ENCODE measurements at regions not wholly inside any gene's neighbourhood (a gene's known extent, or its start where the extent isn't known, plus 50 kb on each side); places are given as distances from the start of the nearest gene placed in this dataset.

GRCh38 chr1:222240536-222241181, 307.2 kb downstream of the HHIPL2 start:
- DNase-seq (ENCODE audit: low read depth) = no peak

- no peak for DNase-seq (ENCODE audit: low read depth)
Measured at GRCh38 chr1:222239130-222239529, 308.8 kb downstream of the HHIPL2 start.

DNA sequence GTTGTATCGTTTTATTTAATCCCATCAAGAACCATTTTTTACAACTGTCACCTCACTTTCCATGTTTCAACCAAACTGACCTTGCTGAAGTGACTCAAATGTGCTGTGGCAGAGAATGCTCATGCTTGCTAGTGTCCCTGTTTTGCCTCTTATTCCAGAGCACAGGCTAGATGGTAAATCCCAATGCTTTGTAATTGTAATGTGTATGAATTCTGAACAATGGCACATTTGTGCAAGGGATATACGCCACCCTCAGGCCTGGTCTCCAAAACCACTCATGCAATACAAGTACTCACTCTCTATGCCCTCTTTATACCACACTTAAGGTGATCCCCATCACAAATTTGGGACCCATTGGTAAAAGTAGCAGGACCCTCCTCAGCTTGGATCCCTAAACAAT, 313.6 kb downstream of the HHIPL2 start:
- DNase-seq (ENCODE audit: low read depth) = no peak

DNA sequence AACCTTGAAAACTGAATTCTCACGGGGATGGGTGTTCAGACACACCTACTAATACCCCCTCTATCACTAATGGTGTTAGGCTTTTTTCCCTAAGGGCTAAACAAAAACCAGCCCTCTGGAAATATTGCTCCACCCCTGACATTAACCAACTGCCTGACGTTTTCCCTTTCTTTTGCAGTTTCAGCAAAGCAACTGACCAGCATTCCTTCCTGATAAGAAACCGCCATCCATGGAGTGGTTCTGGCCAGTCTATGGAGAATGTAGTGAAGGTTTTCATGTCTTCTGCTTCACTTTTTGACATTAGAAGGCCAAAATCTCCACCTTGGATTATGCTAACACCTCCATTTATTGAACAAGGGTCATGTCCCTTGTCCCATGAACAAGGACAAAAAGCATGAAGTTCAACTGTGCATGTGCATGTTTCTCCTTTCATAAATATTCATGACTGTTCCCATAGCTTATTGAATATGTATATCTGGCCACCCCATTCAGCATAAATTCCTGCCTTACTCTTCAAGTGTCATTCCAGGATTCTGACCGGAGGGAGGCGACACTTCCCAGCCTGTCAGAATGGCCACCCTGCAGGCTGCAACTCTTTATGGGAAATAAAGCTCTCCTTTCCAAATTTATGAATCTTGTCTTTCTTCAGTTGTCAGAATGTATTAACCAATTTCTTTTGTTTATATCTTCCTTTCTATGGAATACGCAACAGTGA, 314.3 kb downstream of the HHIPL2 start:
- DNase-seq (ENCODE audit: low read depth) = no peak

GRCh38 chr1:222232842-222233241, 315.1 kb downstream of the HHIPL2 start:
- no peak for DNase-seq (ENCODE audit: low read depth)

- no peak for DNase-seq (ENCODE audit: low read depth)
Measured at GRCh38 chr1:222229672-222230312, 318.1 kb downstream of the HHIPL2 start.

DNA sequence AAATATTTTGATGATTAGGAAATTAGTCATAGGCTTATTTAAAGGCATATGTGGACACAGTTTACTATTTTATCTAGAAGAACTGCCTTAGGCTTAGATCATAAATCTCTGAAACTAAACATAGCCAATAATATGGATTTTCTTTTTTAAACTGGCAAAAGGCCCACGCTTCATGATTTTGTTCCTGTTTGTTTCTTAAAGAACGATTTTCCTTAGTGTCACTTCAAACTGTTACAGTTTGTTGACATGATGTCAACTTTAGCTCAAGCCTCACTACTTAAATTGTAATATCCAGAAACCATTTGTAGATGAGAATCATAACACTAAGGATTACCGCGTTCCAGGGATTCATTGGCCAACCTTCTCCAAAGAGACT, 322.6 kb downstream of the HHIPL2 start:
- no peak for DNase-seq (ENCODE audit: low read depth)

GRCh38 chr1:222224636-222225315, 323.1 kb downstream of the HHIPL2 start:
- DNase-seq (ENCODE audit: low read depth) = no peak

DNA sequence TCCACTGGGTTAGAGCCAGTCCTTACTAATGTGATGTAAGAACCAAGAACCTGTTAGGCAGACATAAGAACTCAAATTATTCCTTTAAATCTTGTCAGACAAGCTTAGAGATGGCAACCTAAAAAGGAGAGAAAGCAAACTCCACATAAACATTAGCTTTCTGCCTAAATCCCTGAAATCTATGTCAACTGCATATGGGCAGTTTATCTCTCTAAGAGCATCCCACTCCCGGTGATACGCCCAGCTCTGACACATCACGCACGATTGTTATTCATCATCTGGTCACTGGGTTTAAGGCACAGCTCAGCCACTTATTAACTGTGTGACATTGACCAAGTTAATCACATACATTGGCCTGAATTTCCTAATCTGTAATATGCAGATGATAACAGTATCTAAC, 323.7 kb downstream of the HHIPL2 start:
- DNase-seq (ENCODE audit: low read depth) = no peak

DNA sequence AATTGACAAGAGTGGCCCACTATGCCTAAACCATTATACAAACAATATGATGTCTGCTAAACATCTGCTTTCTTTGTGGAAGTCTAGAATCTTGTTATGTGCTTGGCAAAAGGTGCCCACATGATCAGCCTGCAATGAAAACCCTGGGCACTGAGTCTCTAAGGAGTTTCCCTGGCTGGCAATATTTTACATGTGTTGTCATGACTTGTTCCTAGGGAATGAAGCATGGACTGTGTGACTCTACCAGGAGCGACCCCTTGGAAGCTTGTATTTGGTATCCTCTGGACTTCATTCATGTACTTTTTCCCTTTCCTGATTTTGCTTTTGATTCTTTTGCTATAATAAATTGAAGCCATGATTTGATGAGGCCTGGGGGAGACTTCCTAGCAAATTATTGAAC, 324.9 kb downstream of the HHIPL2 start:
- no peak for DNase-seq (ENCODE audit: low read depth)

DNA sequence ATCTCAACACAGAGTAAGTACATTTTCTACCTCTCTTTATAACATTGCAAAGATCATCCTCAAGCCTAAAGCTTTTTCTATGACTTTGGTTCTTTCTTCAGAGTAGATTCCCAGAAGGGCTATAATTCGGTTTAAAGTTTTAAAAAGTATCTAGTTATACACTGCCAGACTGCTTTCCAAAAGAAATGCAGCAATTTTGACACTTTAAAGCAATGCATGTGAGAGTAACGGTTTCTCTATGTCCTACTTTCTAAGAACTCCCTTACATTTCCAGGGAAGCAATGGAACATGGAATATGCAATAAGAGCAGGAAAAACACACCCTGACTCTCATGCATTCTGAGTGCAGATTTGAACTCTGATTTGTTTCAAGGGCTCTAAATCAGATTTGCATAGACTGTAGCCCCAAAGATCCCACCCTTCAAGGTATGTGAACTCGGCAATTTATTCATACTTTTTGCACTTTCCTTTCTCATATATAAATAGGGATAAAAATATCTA, 331.6 kb downstream of the HHIPL2 start:
- no peak for DNase-seq (ENCODE audit: low read depth)

DNA sequence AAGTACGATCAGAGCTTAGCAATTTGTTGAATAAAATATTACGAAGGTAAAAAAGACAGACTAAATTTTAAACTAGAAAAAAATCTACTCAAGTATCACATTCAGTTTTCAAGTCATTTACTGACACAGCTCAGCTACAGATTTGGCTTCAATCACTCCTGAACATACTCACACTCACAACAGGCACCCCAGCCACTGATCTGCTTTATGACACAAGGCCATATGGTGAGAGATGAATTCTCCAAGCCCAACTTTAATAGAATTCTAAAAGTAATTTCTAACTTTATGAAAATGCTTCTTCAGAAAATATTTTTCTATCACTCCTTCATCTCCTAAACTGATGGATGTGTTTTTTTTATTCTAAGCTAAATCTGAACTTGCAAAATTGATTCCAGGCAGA, 337.1 kb downstream of the HHIPL2 start:
- DNase-seq (ENCODE audit: low read depth) = no peak

DNA sequence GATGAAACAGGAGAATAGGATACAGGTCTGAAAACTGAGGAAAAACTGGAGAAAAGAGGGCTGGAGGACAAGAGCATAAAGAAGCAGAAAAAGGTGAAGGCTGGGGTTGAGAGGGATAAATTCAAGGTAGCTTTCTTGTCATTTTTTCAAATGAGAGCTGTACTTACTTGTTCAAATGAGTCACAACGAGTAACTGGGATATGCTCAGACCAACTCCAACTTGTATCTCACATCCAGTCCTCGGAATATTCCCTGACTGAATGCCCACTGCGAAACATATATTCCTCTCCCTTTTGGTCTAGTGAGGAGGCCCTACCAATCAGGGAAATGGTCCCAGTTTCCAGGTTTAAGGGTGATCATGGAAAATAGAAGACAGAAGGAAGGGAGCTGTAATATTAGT, 343.4 kb downstream of the HHIPL2 start:
- no peak for DNase-seq (ENCODE audit: low read depth)

- DNase-seq (ENCODE audit: low read depth) = no peak
Measured at GRCh38 chr1:222202831-222203230, 345.1 kb downstream of the HHIPL2 start.

DNA sequence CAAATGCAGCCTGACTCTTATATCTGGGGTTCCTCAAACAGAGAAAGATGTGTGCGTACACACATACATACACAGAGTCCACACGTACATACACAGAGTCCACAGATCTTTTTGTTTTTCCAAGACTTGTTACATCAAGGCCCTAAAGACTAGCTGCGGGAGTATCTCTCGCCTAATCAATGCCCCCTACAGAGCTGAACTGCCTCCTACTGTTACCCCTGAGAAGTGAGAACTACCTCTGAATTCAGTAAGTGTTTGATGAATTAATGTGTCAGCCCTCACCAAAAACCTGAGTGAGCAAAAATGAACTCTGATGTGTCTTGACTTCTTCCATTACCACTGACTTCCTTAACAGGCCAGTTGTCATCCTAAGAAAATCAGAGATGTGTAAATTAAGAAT, 351.2 kb downstream of the HHIPL2 start:
- no peak for DNase-seq (ENCODE audit: low read depth)

DNA sequence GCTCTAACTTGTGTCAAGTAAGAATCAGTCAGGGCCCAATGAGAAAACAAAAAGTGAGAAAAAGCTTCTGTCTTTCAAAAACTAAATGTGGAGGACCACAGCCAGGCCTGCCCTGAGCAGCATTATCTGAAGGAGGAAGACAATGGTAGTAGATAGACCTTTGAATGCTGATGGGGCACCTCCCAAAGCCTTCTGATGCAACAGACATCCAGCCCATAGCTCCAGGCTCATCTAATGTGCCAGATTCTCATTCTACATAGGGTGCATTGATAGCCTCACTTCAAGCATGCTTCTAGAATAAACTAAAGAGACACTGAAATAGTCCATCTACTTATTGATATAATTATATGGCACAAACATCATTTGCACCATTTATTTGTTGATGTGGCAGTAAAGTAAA, 351.6 kb downstream of the HHIPL2 start:
- no peak for DNase-seq (ENCODE audit: low read depth)

DNA sequence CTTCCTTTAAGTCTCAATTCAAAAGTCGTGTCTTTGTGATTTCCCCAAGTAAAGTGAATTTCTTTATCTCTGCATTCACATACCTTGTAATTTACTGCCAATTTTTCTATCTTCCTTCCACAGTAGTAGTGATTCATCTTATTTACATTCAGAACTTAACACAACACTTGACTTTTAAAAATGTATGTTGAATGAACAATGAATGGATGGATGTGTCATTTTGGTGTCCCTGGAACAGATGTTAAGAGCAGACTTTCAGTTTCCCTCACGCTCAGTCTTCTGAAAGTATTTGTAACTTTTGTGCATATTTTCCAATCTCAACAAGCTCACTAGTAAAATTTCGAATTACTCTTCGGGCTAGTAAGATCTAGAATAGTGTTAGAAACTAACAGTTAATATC, 352.0 kb downstream of the HHIPL2 start:
- DNase-seq (ENCODE audit: low read depth) = no peak

- DNase-seq (ENCODE audit: low read depth) = no peak
Measured at GRCh38 chr1:222189218-222189617, 358.7 kb downstream of the HHIPL2 start.

GRCh38 chr1:222187566-222188332, 360.2 kb downstream of the HHIPL2 start:
- DNase-seq (ENCODE audit: low read depth) = no peak

DNA sequence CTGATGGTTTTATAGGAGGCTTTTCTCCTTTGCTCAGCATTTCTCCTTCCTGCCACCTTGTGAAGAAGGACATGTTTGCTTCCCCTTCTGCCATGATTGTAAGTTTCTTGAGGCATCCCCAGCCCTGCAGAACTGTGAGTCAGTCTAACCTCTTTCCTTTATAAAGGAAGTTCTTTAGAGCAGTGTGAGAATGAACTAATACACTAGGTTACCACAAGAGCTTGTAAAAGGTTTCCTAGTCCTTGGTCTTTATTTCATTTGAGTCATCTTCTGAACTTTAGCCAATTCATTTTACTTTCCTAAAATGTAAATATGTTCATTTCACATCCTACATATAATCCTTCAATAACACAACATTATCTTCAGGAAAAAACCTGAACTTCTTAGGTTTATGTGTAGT, 365.3 kb downstream of the HHIPL2 start:
- no peak for DNase-seq (ENCODE audit: low read depth)

GRCh38 chr1:222181191-222181590, 366.7 kb downstream of the HHIPL2 start:
- no peak for DNase-seq (ENCODE audit: low read depth)

GRCh38 chr1:222177496-222177895, 370.4 kb downstream of the HHIPL2 start:
- DNase-seq (ENCODE audit: low read depth) = peak; percentile 80

All from HS-27A (cell line).